ENCODE measurements at regions not wholly inside any gene's neighbourhood (a gene's known extent, or its start where the extent isn't known, plus 50 kb on each side); places are given as distances from the start of the nearest gene placed in this dataset.
A peak's percentile ranks its signal among the peaks of the same experiment; 100 is the strongest.

DNA sequence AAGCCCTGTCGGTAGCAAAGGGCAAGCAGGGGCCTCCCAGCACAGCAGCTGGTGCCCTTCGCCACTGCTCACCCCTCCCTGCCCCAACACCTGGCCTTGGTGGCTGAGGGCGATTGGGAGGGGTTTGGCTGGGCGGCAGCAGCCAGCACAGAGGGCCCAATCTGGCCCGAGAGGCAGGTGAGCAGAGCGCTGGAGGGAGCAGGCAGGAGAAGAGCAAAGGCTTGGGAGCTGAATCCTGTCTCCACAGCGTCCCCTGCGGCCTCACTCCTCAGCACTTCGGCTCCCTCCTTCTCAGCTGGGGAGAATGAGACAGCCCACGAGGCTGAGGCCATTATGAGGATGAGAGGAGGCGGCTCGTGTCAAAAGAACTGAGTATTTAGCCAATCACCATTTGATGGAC is 74.9 kb upstream of the TAF1B start:
- H3K36me3 Mint-ChIP-seq = no peaks in the 10 kb centered on the region
- DNase-seq (ENCODE audit: low spot score) (peak; percentile 78), ATAC-seq (peak; percentile 84)
- no peaks in the 10 kb centered on the region for H3K9me3 Mint-ChIP-seq
- no peak overlapping the region for H3K27ac Mint-ChIP-seq
- peaks cover 45% of the 10 kb centered on the region for H3K4me1 Mint-ChIP-seq
- H3K27me3 Mint-ChIP-seq (ENCODE audit: low read depth) = no peaks in the 10 kb centered on the region; the same call in 1 of the 2 replicates
- TF ChIP-seq CREM (CRISPR knock-in tag; IDR thresholded peaks at IDR 0.05) = no peak
- TF ChIP-seq MAX (CRISPR knock-in tag; IDR thresholded peaks at IDR 0.05) = peak; percentile 59; the same call in 1 of the 2 replicates
- TF ChIP-seq TEAD1 (CRISPR knock-in tag; IDR thresholded peaks at IDR 0.05) = no peak
- TF ChIP-seq ETV6 (CRISPR knock-in tag; IDR thresholded peaks at IDR 0.05) = no peak
- TF ChIP-seq NFATC4 (CRISPR knock-in tag; IDR thresholded peaks at IDR 0.05) = no peak
- no peak for TF ChIP-seq ZNF425 (CRISPR knock-in tag; conservative IDR thresholded peaks at IDR 0.05)
- no peak for TF ChIP-seq GTF2I (CRISPR knock-in tag; conservative IDR thresholded peaks at IDR 0.05)
- TF ChIP-seq HMGXB4 (CRISPR knock-in tag; IDR thresholded peaks at IDR 0.05) = peak; percentile 36; the same call in 1 of the 2 replicates
- no peak for TF ChIP-seq ZNF317 (CRISPR knock-in tag; IDR thresholded peaks at IDR 0.05; ENCODE audit: borderline replicate concordance, low read depth)
- no peak for TF ChIP-seq TCF7 (CRISPR knock-in tag; IDR thresholded peaks at IDR 0.05; ENCODE audit: low read depth)
- no peak for TF ChIP-seq FOXJ3 (CRISPR knock-in tag; IDR thresholded peaks at IDR 0.05; ENCODE audit: borderline replicate concordance)
- no peak for TF ChIP-seq ZNF263 (CRISPR knock-in tag; IDR thresholded peaks at IDR 0.05; ENCODE audit: low read depth)
- CTCF ChIA-PET = interaction anchor here (0.6 to 8.8 kb wide), 28 partner anchors 9 to 554 kb away, joined by 3 to 130 read pairs (median 4); partner anchors contain the start of genes ADAM17 and YWHAQ
- H3K4me3 Mint-ChIP-seq = no peak overlapping the region
- POLR2A ChIA-PET = interaction anchor here (0.7 to 2.5 kb wide), 2 partner anchors 137 to 138 kb away, joined by 3 to 9 read pairs; partner anchors contain the start of gene YWHAQ

GRCh38 chr2:9769171-9770005 is 73.9 kb upstream of the TAF1B start:
- POLR2A ChIA-PET = interaction anchor here (2.5 kb wide), 1 partner anchor 139 kb away, joined by 9 read pairs; the partner anchor contains the start of gene YWHAQ
- H3K27ac Mint-ChIP-seq = no peak overlapping the region

DNA sequence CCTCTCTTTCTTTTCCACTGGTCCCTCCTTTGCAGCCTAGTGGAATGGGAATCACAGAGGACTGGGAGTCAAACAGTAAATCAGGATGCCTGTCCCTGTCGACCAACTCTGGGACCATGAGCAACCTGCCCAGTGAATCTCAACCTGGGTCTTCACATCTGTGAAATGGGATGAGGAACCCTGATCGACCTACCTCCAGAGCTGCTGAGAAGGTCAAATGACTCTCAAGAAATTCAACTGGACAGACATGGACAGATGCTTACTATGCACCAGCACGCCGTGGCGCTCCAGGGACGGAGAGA is 73.3 kb upstream of the TAF1B start:
- Mint-ChIP-seq H3K27ac (no peak overlapping the region), H3K9me3 (no peaks in the 10 kb centered on the region), H3K27me3 (ENCODE audit: low read depth) (no peaks in the 10 kb centered on the region; the same call in 1 of the 2 replicates), H3K36me3 (no peaks in the 10 kb centered on the region), H3K4me3 (no peak overlapping the region), H3K4me1 (peaks cover 45% of the 10 kb centered on the region)
- CTCF ChIA-PET = interaction anchor here (0.5 to 8.8 kb wide), 47 partner anchors 9 to 665 kb away, joined by 3 to 130 read pairs (median 5); partner anchors contain the start of genes ADAM17, CYS1, TAF1B and YWHAQ
- TF ChIP-seq TP53 (CRISPR knock-in tag; IDR thresholded peaks at IDR 0.05) (0 out of 2 replicates have a peak, but pooled peaks have one; percentile 28), ZNF232 (CRISPR knock-in tag; IDR thresholded peaks at IDR 0.05) (no peak)
- DNase-seq (ENCODE audit: low spot score) (no peak), ATAC-seq (no peak)
- POLR2A ChIA-PET = interaction anchor here (1.0 to 2.5 kb wide), 2 partner anchors 139 to 296 kb away, joined by 3 to 9 read pairs; partner anchors contain the start of genes IAH1 and YWHAQ

More at GRCh38 chr2:9769171-9770005, 73.9 kb upstream of the TAF1B start:
- ATAC-seq (no peak; the same call in 1 of the 2 replicates), DNase-seq (ENCODE audit: low spot score) (peak; percentile 59)
- Mint-ChIP-seq H3K4me3 (no peak overlapping the region), H3K36me3 (no peaks in the 10 kb centered on the region), H3K27me3 (ENCODE audit: low read depth) (no peaks in the 10 kb centered on the region; the same call in 1 of the 2 replicates), H3K9me3 (no peaks in the 10 kb centered on the region), H3K4me1 (peaks cover 45% of the 10 kb centered on the region)
- 0 out of 2 replicates have a peak, but pooled peaks have one; percentile 44 for TF ChIP-seq ATF3 (CRISPR knock-in tag; conservative IDR thresholded peaks at IDR 0.05)
- no peak for TF ChIP-seq FOXP1 (CRISPR knock-in tag; IDR thresholded peaks at IDR 0.05; ENCODE audit: borderline replicate concordance)
- CTCF ChIA-PET = interaction anchor here (0.5 to 8.8 kb wide), 51 partner anchors 9 to 666 kb away, joined by 3 to 130 read pairs (median 5); partner anchors contain the start of genes ADAM17, CYS1, TAF1B and YWHAQ

Measured in WTC11 (cell line).